ENCODE measurements at regions not wholly inside any gene's neighbourhood (a gene's known extent, or its start where the extent isn't known, plus 50 kb on each side); places are given as distances from the start of the nearest gene placed in this dataset.

- no peak for TF ChIP-seq CTCF (IDR thresholded peaks at IDR 0.05)
- no peak for DNase-seq
- ATAC-seq: no peak
- H3K9me3 ChIP-seq: no peaks in the 10 kb centered on the region
- no peaks in the 10 kb centered on the region for H3K36me3 ChIP-seq
- H3K27me3 ChIP-seq: no peaks in the 10 kb centered on the region
- H3K27ac ChIP-seq: no peak overlapping the region
- H3K4me3 ChIP-seq: no peak overlapping the region
- H3K4me1 ChIP-seq: no peaks in the 10 kb centered on the region
- intact Hi-C loops (cut with DNase I): no loop called here
Observed at GRCh38 chr4:181202240-181202639, 1041.0 kb upstream of the TENM3 start.

- no peaks in the 10 kb centered on the region for H3K36me3 ChIP-seq
- DNase-seq: no peak
- no peak for TF ChIP-seq CTCF (IDR thresholded peaks at IDR 0.05)
- peak; percentile 60 for ATAC-seq
- no peaks in the 10 kb centered on the region for H3K9me3 ChIP-seq
- intact Hi-C loops (cut with DNase I): no loop called here
- no peaks in the 10 kb centered on the region for H3K27me3 ChIP-seq
- no peak overlapping the region for H3K4me3 ChIP-seq
- H3K27ac ChIP-seq: no peak overlapping the region
- H3K4me1 ChIP-seq: no peaks in the 10 kb centered on the region
Observed at GRCh38 chr4:181204109-181204508, 1039.1 kb upstream of the TENM3 start.

GRCh38 chr4:181213551-181213950 lies 1029.7 kb upstream of the TENM3 start:
- H3K4me1 ChIP-seq: peaks cover 4% of the 10 kb centered on the region
- no peak overlapping the region for H3K4me3 ChIP-seq
- intact Hi-C loops (cut with DNase I): no loop called here
- no peaks in the 10 kb centered on the region for H3K9me3 ChIP-seq
- DNase-seq: no peak
- H3K27me3 ChIP-seq: no peaks in the 10 kb centered on the region
- H3K27ac ChIP-seq: no peak overlapping the region
- TF ChIP-seq CTCF (IDR thresholded peaks at IDR 0.05): no peak
- H3K36me3 ChIP-seq: no peaks in the 10 kb centered on the region
- ATAC-seq: peak; percentile 23

GRCh38 chr4:181216501-181216900 lies 1026.7 kb upstream of the TENM3 start:
- ATAC-seq: no peak
- intact Hi-C loops (cut with DNase I): no loop called here
- no peaks in the 10 kb centered on the region for H3K36me3 ChIP-seq
- TF ChIP-seq CTCF (IDR thresholded peaks at IDR 0.05): no peak
- no peak overlapping the region for H3K27ac ChIP-seq
- no peaks in the 10 kb centered on the region for H3K9me3 ChIP-seq
- DNase-seq: no peak
- H3K4me1 ChIP-seq: peaks cover 4% of the 10 kb centered on the region
- no peaks in the 10 kb centered on the region for H3K27me3 ChIP-seq
- H3K4me3 ChIP-seq: no peak overlapping the region

GRCh38 chr4:181219783-181220416 lies 1023.3 kb upstream of the TENM3 start:
- no peaks in the 10 kb centered on the region for H3K27me3 ChIP-seq
- DNase-seq: no peak
- no peaks in the 10 kb centered on the region for H3K4me1 ChIP-seq
- H3K27ac ChIP-seq: no peak overlapping the region
- no peak for ATAC-seq
- intact Hi-C loops (cut with DNase I): no loop called here
- H3K9me3 ChIP-seq: no peaks in the 10 kb centered on the region
- H3K36me3 ChIP-seq: no peaks in the 10 kb centered on the region
- H3K4me3 ChIP-seq: no peak overlapping the region
- no peak for TF ChIP-seq CTCF (IDR thresholded peaks at IDR 0.05)

- intact Hi-C loops (cut with DNase I): no loop called here
- Histone ChIP-seq H3K4me1 (no peaks in the 10 kb centered on the region), H3K4me3 (no peak overlapping the region), H3K9me3 (no peaks in the 10 kb centered on the region), H3K27me3 (no peaks in the 10 kb centered on the region), H3K27ac (no peak overlapping the region), H3K36me3 (no peaks in the 10 kb centered on the region)
- DNase-seq: no peak
- ATAC-seq: no peak
- no peak for TF ChIP-seq CTCF (IDR thresholded peaks at IDR 0.05)
Observed at GRCh38 chr4:181224852-181225251, 1018.4 kb upstream of the TENM3 start.
